Cardiac muscle cell (in vitro differentiated cells and primary cell): ENCODE measurements at regions not wholly inside any gene's neighbourhood (a gene's known extent, or its start where the extent isn't known, plus 50 kb on each side); places are given as distances from the start of the nearest gene placed in this dataset.

Source experiments
- DNase-seq, 2 donors: peaks; one replicate each; pipeline versions ENCODE4 v3.0.0 to v3.0.0-alpha.2; 2010 to 2017; ENCODE audit warnings: low read depth in 1 of 2, low spot score in 1 of 2
- H3K27ac ChIP-seq: fragments of 200-600 bp; sonication (generic); 2 replicates; pipeline ENCODE4 v1.5.1; 2016
- H3K27me3 ChIP-seq: fragments of 200-600 bp; sonication (generic); 2 replicates; pipeline ENCODE4 v1.6.0; 2016; ENCODE audit warnings: control low read depth
- H3K36me3 ChIP-seq: fragments of 200-600 bp; sonication (generic); 2 replicates; pipeline ENCODE4 v1.5.1; 2016; ENCODE audit warnings: control low read depth
- H3K4me1 ChIP-seq: fragments of 200-600 bp; sonication (generic); 2 replicates; pipeline ENCODE4 v1.8.1; 2017; ENCODE audit warnings: low read depth, mild to moderate bottlenecking, mixed run types
- H3K4me3 ChIP-seq: fragments of 200-600 bp; sonication (generic); 2 replicates; pipeline ENCODE4 v1.5.1; 2016; ENCODE audit warnings: mild to moderate bottlenecking
- H3K9me3 ChIP-seq: fragments of 200-600 bp; sonication (generic); 2 replicates; pipeline ENCODE4 v1.5.1; 2017; ENCODE audit warnings: low read depth, mild to moderate bottlenecking, control low read depth
- CTCF ChIP-seq: IDR thresholded peaks from 2 replicates; pipeline ENCODE4 v1.5.1; 2012; ENCODE audit warnings: low read depth, mild to moderate bottlenecking, low read length

GRCh38 chr6:132934496-132934895, 120.1 kb downstream of the RPS12 start:
- Histone ChIP-seq H3K9me3 (no peaks in the 10 kb centered on the region), H3K27me3 (no peaks in the 10 kb centered on the region), H3K36me3 (no peaks in the 10 kb centered on the region), H3K4me1 (peaks cover 4% of the 10 kb centered on the region), H3K4me3 (no peak overlapping the region), H3K27ac (no peak overlapping the region)
- DNase-seq = peak in 1 of 2 donors; percentile 35
- no peak for TF ChIP-seq CTCF

GRCh38 chr6:132936646-132937045, 122.3 kb downstream of the RPS12 start:
- no peak overlapping the region for H3K4me3 ChIP-seq
- no peak overlapping the region for H3K27ac ChIP-seq
- no peaks in the 10 kb centered on the region for H3K9me3 ChIP-seq
- no peak for TF ChIP-seq CTCF
- no peaks in the 10 kb centered on the region for H3K36me3 ChIP-seq
- DNase-seq = no peak
- no peaks in the 10 kb centered on the region for H3K27me3 ChIP-seq
- no peaks in the 10 kb centered on the region for H3K4me1 ChIP-seq

- no peaks in the 10 kb centered on the region for H3K4me1 ChIP-seq
- no peaks in the 10 kb centered on the region for H3K27me3 ChIP-seq
- no peaks in the 10 kb centered on the region for H3K9me3 ChIP-seq
- peak; percentile 57 to 80 for DNase-seq
- H3K36me3 ChIP-seq = no peaks in the 10 kb centered on the region
- no peak overlapping the region for H3K27ac ChIP-seq
- peak; percentile 77 for TF ChIP-seq CTCF
- H3K4me3 ChIP-seq = no peak overlapping the region
Measured at GRCh38 chr6:132937466-132937906, 123.1 kb downstream of the RPS12 start.

- no peaks in the 10 kb centered on the region for H3K36me3 ChIP-seq
- H3K27me3 ChIP-seq = no peaks in the 10 kb centered on the region
- no peak for TF ChIP-seq CTCF
- H3K4me1 ChIP-seq = no peaks in the 10 kb centered on the region
- no peaks in the 10 kb centered on the region for H3K9me3 ChIP-seq
- H3K4me3 ChIP-seq = no peak overlapping the region
- no peak overlapping the region for H3K27ac ChIP-seq
- DNase-seq = no peak
Measured at GRCh38 chr6:132948889-132949288, 134.5 kb downstream of the RPS12 start.

- no peaks in the 10 kb centered on the region for H3K9me3 ChIP-seq
- H3K27ac ChIP-seq = no peak overlapping the region
Measured at GRCh38 chr6:132950566-132950965, 136.2 kb downstream of the RPS12 start.

More at GRCh38 chr6:132950566-132950965, 136.2 kb downstream of the RPS12 start:
- no peak overlapping the region for H3K4me3 ChIP-seq
- TF ChIP-seq CTCF = no peak
- no peaks in the 10 kb centered on the region for H3K4me1 ChIP-seq
- no peaks in the 10 kb centered on the region for H3K36me3 ChIP-seq
- no peak for DNase-seq
- no peaks in the 10 kb centered on the region for H3K27me3 ChIP-seq
